Stomach (tissue), 4 donors: ENCODE measurements at regions not wholly inside any gene's neighbourhood (a gene's known extent, or its start where the extent isn't known, plus 50 kb on each side); places are given as distances from the start of the nearest gene placed in this dataset.

ENCODE experiments used
- CTCF ChIP-seq, 7 experiments: fragments of 450-650 bp in 4 of 7; fragments of 200-600 bp in 3 of 7; sonication (generic) in 3 of 7; IDR thresholded peaks; one replicate each; pipeline ENCODE4 v1.5.1; 2016 to 2019; ENCODE audit warnings: antibody characterized with exemption in 7 of 7, control low read depth in 2 of 7, mild to moderate bottlenecking in 1 of 7
- EP300 ChIP-seq: sonication (generic); formaldehyde crosslinking; IDR thresholded peaks from one replicate; pipeline ENCODE4 v1.6.1; 2017; ENCODE audit warnings: antibody characterized with exemption

GRCh38 chr18:29811519-29811918 is 1231.0 kb downstream of the DSC3 start:
- TF ChIP-seq EP300 (no peak), CTCF (IDR thresholded peaks at IDR 0.05) (no peak)
